Lung (tissue), 11 donors: ENCODE measurements at regions not wholly inside any gene's neighbourhood (a gene's known extent, or its start where the extent isn't known, plus 50 kb on each side); places are given as distances from the start of the nearest gene placed in this dataset.

Experiments
- ATAC-seq: fragments of 200-7000 bp; cut with Tn5 transposase; one replicate; pipeline ENCODE4 v1.9.1; 2020; ENCODE audit warnings: moderate number of reproducible peaks; ENCODE audit not compliant: insufficient read depth, low FRiP score
- DNase-seq, 3 donors: peaks; one replicate each; pipeline ENCODE4 v3.0.0-alpha.2; 2013 to 2017
- H3K27ac ChIP-seq, 2 donors: one replicate each; pipeline ENCODE4 v1.5.1; 2013; ENCODE audit warnings: mild to moderate bottlenecking in 2 of 2, moderate library complexity in 2 of 2, control low read depth in 1 of 2, inconsistent platforms in 1 of 2, low read depth in 1 of 2, low read length in 1 of 2
- H3K27me3 ChIP-seq, 3 donors: one replicate each; pipeline ENCODE4 v1.5.1; 2013; ENCODE audit warnings: low read length in 2 of 3; ENCODE audit not compliant: control insufficient read depth in 3 of 3, insufficient read depth in 3 of 3
- H3K36me3 ChIP-seq, 4 donors: one replicate each; pipeline ENCODE4 v1.5.1; 2013; ENCODE audit warnings: low read length in 4 of 4, mild to moderate bottlenecking in 1 of 4, moderate library complexity in 1 of 4; ENCODE audit not compliant: control insufficient read depth in 4 of 4, insufficient read depth in 4 of 4
- H3K4me1 ChIP-seq, 5 donors: one replicate each; pipeline ENCODE4 v1.5.1; 2013; ENCODE audit warnings: low read length in 5 of 5, mild to moderate bottlenecking in 2 of 5, moderate library complexity in 1 of 5; ENCODE audit not compliant: control insufficient read depth in 5 of 5, insufficient read depth in 5 of 5
- H3K4me3 ChIP-seq: one replicate; pipeline ENCODE4 v1.5.1; 2013; ENCODE audit warnings: mild to moderate bottlenecking, control low read depth, moderate library complexity
- H3K9ac ChIP-seq, 2 donors: one replicate each; pipeline ENCODE4 v1.5.1; 2013; ENCODE audit warnings: low read length in 2 of 2, control low read depth in 1 of 2; ENCODE audit not compliant: insufficient read depth in 1 of 2
- H3K9me3 ChIP-seq, 4 donors: one replicate each; pipeline ENCODE4 v1.5.1; 2013; ENCODE audit warnings: low read length in 3 of 4, mild to moderate bottlenecking in 1 of 4, moderate library complexity in 1 of 4; ENCODE audit not compliant: control insufficient read depth in 4 of 4, insufficient read depth in 3 of 4
- WGBS, 2 donors: extraction: QIAGEN DNeasy Blood & Tissue Kit; methylation state at CpG; one replicate each; pipeline ENCODE4 v1.1.7; 2013; 5-methylcytosine and 5-hydroxymethylcytosine counted together
- TF ChIP-seq, protein P1 (sequence below): IDR thresholded peaks from 2 replicates; pipeline ENCODE4 v1.5.1; 2012; ENCODE audit warnings: mild to moderate bottlenecking; ENCODE audit errors: control extremely low read depth, extremely low read depth
- donor health status: control.
- donor health status: control.
- donor health status: Bipolar disorder and iron deficiency.
- donor health status: healthy.
- donor health status: DM: yes; HTN: yes; CAD: no.

DNA sequence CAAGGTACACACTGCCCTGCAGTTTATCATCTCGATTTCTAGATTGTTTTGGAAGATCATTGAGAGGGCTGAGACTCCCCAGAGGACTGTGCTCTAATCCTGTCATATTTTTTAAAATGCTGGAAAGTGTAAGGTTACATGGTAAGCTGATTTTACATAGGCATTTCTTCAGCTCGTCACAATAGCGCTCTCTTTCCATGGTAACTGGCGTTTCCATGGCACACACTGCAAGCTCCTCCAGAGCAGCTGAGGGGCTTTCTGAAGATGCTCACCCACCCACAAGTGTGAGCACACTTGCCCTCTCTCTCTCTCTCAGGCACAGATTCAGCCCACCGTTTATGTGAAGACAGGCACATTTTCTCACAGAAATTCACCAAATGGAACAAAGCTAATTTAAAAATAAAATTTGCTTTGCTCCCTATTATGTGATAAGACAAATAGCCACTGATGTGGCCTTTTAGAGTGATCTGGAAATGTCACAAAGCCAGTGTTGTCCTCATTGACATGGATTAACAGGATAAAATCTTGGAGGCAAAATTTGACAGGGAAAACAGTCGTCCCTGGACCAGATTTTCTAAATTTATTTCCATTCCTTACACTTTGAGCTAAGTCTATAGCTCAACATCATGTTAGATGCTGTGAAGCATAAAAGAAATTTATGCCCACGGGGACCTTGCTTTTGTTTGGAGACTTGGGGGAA lies 421.5 kb downstream of the RWDD3 start:
- WGBS, 2 donors: 66 to 69% methylated on average over 7 of the region's 7 CpGs
- ATAC-seq (no peak), DNase-seq (no peak)
- Histone ChIP-seq H3K9ac (no peak overlapping the region), H3K4me3 (no peak overlapping the region), H3K9me3 (no peaks in the 10 kb centered on the region), H3K4me1 (peaks cover 0 to 16% (median 0%) of the 10 kb centered on the region in 5 donors), H3K36me3 (no peaks in the 10 kb centered on the region), H3K27me3 (no peaks in the 10 kb centered on the region), H3K27ac (no peak overlapping the region)
- TF ChIP-seq, protein P1, sequence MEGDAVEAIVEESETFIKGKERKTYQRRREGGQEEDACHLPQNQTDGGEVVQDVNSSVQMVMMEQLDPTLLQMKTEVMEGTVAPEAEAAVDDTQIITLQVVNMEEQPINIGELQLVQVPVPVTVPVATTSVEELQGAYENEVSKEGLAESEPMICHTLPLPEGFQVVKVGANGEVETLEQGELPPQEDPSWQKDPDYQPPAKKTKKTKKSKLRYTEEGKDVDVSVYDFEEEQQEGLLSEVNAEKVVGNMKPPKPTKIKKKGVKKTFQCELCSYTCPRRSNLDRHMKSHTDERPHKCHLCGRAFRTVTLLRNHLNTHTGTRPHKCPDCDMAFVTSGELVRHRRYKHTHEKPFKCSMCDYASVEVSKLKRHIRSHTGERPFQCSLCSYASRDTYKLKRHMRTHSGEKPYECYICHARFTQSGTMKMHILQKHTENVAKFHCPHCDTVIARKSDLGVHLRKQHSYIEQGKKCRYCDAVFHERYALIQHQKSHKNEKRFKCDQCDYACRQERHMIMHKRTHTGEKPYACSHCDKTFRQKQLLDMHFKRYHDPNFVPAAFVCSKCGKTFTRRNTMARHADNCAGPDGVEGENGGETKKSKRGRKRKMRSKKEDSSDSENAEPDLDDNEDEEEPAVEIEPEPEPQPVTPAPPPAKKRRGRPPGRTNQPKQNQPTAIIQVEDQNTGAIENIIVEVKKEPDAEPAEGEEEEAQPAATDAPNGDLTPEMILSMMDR: no peak

DNA sequence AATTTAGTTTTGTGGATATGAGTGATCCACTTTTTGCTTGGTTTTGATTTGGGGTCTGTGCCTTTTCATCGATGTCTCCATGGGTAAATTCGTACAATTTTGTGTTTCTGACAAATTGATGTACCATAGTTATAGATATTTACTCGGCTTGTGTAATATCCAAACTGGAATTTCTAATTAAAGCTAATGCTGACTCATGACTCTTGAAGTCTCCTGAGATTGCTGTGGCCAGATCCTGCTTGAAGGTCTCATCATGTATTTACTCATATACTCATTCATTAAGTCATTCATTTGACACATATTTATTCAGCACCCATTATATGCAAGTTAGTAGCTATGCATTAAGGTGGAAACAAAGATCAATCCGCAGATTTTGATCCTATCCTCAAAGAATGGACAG lies 423.2 kb downstream of the RWDD3 start:
- DNase-seq (no peak), ATAC-seq (no peak)
- Histone ChIP-seq H3K27ac (no peak overlapping the region), H3K4me3 (no peak overlapping the region), H3K36me3 (no peaks in the 10 kb centered on the region), H3K4me1 (peaks cover 0 to 18% (median 0%) of the 10 kb centered on the region in 5 donors), H3K9ac (no peak overlapping the region), H3K9me3 (no peaks in the 10 kb centered on the region), H3K27me3 (no peaks in the 10 kb centered on the region)
- WGBS, 2 donors: 77 to 88% methylated on average over 4 of the region's 4 CpGs
- TF ChIP-seq, protein P1: no peak

DNA sequence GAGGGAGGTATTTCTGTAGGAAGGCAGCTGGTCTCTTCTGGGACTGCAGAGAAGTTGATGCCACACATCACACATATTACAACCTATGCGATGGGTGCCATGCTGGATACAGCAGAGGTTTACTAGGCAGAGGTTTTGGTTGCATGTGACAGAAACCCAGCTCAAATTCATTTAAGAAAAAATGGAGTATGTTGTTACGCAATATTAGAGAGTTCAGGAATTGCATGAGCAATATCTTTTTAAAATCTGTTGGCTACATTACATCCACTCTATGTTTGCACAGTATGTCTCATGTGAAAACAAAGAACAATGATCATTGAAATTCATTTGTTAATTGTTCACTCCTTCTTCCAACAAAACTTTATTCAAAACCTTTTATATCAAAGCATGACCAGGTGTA lies 425.2 kb downstream of the RWDD3 start:
- Histone ChIP-seq H3K27ac (no peak overlapping the region), H3K9ac (no peak overlapping the region), H3K4me3 (no peak overlapping the region), H3K27me3 (no peaks in the 10 kb centered on the region), H3K36me3 (no peaks in the 10 kb centered on the region), H3K9me3 (peaks cover 0 to 2% (median 0%) of the 10 kb centered on the region in 4 donors), H3K4me1 (peaks cover 0 to 18% (median 0%) of the 10 kb centered on the region in 5 donors)
- ATAC-seq: no peak
- DNase-seq: peak in 1 of 3 donors; percentile 27
- WGBS, 2 donors: 88 to 91% methylated on average over 2 of the region's 2 CpGs
- TF ChIP-seq, protein P1: no peak
